ENCODE measurements at regions not wholly inside any gene's neighbourhood (a gene's known extent, or its start where the extent isn't known, plus 50 kb on each side); places are given as distances from the start of the nearest gene placed in this dataset.

DNA sequence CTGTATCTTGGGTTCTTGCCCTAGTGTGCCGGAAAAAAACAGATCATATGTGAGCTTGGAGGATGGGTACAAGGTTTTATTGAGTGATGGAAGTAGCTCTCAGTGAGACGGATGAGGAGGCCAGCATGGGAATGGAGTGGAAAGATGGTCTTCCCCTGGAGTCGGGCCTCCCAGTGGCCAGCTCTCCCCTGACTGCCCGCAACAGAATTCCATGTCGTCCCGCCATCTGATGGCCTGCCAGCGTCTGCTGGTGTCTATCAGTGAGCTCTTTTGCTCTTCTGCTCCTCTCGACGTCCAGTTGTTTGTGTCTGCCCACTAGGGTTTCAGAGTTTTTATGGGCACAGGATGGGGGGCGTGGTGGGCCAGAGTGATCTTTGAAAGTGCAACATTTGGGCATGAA lies 315.2 kb upstream of the BRINP3 start (continued):
- TF ChIP-seq, protein P1, sequence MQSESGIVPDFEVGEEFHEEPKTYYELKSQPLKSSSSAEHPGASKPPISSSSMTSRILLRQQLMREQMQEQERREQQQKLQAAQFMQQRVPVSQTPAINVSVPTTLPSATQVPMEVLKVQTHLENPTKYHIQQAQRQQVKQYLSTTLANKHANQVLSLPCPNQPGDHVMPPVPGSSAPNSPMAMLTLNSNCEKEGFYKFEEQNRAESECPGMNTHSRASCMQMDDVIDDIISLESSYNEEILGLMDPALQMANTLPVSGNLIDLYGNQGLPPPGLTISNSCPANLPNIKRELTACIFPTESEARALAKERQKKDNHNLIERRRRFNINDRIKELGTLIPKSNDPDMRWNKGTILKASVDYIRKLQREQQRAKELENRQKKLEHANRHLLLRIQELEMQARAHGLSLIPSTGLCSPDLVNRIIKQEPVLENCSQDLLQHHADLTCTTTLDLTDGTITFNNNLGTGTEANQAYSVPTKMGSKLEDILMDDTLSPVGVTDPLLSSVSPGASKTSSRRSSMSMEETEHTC (IDR thresholded peaks at IDR 0.05), result no peak
- no peak for TF ChIP-seq ZNF41 (CRISPR knock-in tag; conservative IDR thresholded peaks at IDR 0.05)

- Histone ChIP-seq H3K4me2 (ENCODE audit: insufficient read depth, low read length) (no peak overlapping the region), H3K9ac (ENCODE audit: insufficient read depth in 1 of 2, low read depth in 2 of 2, low read length in 2 of 2) (no peak overlapping the region), H2AFZ (ENCODE audit: low read depth, low read length) (no peak overlapping the region), H3K79me2 (ENCODE audit: control insufficient read depth, insufficient read depth, low read length) (no peaks in the 10 kb centered on the region), H3K27ac (ENCODE audit: extremely low read depth, low read depth, low read length) (no peak overlapping the region), H3K36me3 (ENCODE audit: control insufficient read depth, insufficient read depth, low read length) (no peaks in the 10 kb centered on the region), H3K9me3 (replicated peaks; ENCODE audit: control insufficient read depth, insufficient read depth, low read depth, low read length) (no peaks in the 10 kb centered on the region), H4K20me1 (replicated peaks; ENCODE audit: control insufficient read depth, insufficient read depth, low read length) (no peaks in the 10 kb centered on the region), H3K4me3 (no peak overlapping the region), H3K27me3 (ENCODE audit: control insufficient read depth in 2 of 2, insufficient read depth in 2 of 2, low read length in 2 of 2) (no peaks in the 10 kb centered on the region), H3K9me1 (ENCODE audit: control insufficient read depth, insufficient read depth, low read length) (no peaks in the 10 kb centered on the region), H3K4me1 (replicated peaks in 1 of 2; ENCODE audit: control insufficient read depth in 2 of 2, insufficient read depth in 2 of 2, low read length in 2 of 2) (no peaks in the 10 kb centered on the region)
- TF ChIP-seq NBN (IDR thresholded peaks at IDR 0.05; ENCODE audit: low read depth) (no peak), RBM25 (IDR thresholded peaks at IDR 0.05; ENCODE audit: low read depth, low read length, severe bottlenecking) (no peak), KLF13 (tag; IDR thresholded peaks at IDR 0.05; ENCODE audit: borderline replicate concordance, low read depth) (no peak), YBX1 (IDR thresholded peaks at IDR 0.05) (no peak), CEBPZ (IDR thresholded peaks at IDR 0.05; ENCODE audit: borderline replicate concordance, low read depth, low read length) (no peak), DMBX1 (CRISPR knock-in tag; IDR thresholded peaks at IDR 0.05; ENCODE audit: borderline replicate concordance) (no peak), ARNT (IDR thresholded peaks at IDR 0.05) (no peak), ZNF431 (CRISPR knock-in tag; IDR thresholded peaks at IDR 0.05) (no peak), ELF1 (tag; IDR thresholded peaks at IDR 0.05) (no peak), NFIC (IDR thresholded peaks at IDR 0.05) (no peak)
- TF ChIP-seq, protein P2, sequence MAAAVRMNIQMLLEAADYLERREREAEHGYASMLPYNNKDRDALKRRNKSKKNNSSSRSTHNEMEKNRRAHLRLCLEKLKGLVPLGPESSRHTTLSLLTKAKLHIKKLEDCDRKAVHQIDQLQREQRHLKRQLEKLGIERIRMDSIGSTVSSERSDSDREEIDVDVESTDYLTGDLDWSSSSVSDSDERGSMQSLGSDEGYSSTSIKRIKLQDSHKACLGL (CRISPR knock-in tag; IDR thresholded peaks at IDR 0.05; ENCODE audit: borderline replicate concordance, poor library complexity, severe bottlenecking), result no peak
- ATAC-seq (no peak), FAIRE-seq (no peak), DNase-seq (ENCODE audit: extremely low read depth in 1 of 4, low spot score in 3 of 4) (no peak)
- no TSS peak for BruUV-seq (replicated peaks)
- ChIA-PET CTCF (ENCODE audit: low intra/inter-chr PET ratio) (no interaction called here), POLR2A (no interaction called here)
- intact Hi-C loops (cut with micrococcal nuclease) (no loop called here), in situ Hi-C loops (cut with MboI) (no loop called here)
- 6% methylated on average over 1 of the region's 1 CpG for WGBS (ENCODE audit: insufficient coverage, low coverage, missing lambda C conversion rate)
Measured at GRCh38 chr1:190807629-190808028, 330.0 kb upstream of the BRINP3 start.
